Heart right ventricle (tissue), 16 donors: ENCODE measurements at regions not wholly inside any gene's neighbourhood (a gene's known extent, or its start where the extent isn't known, plus 50 kb on each side); places are given as distances from the start of the nearest gene placed in this dataset.

Experiments
- ATAC-seq, 8 donors: fragments of 200-7000 bp; cut with Tn5 transposase; one replicate each; pipeline ENCODE4 v1.9.1; 2020; ENCODE audit warnings: mild to moderate bottlenecking in 8 of 8, moderate library complexity in 8 of 8, moderate number of reproducible peaks in 1 of 8
- DNase-seq, 2 donors: peaks; one replicate each; pipeline ENCODE4 v3.0.0-alpha.2; 2020
- H3K27ac ChIP-seq, 10 donors: fragments of 200-600 bp; sonication (generic) in 2 of 10; one replicate each; pipeline versions ENCODE4 v1.5.0 to v1.8.0; 2020 to 2022; ENCODE audit warnings: mild to moderate bottlenecking in 3 of 10
- H3K27me3 ChIP-seq, 7 donors: fragments of 200-600 bp; one replicate each; pipeline ENCODE4 v1.8.0; 2021 to 2022; ENCODE audit warnings: mild to moderate bottlenecking in 2 of 7
- H3K36me3 ChIP-seq, 9 donors: fragments of 200-600 bp; sonication (generic) in 1 of 9; one replicate each; pipeline versions ENCODE4 v1.5.0 to v1.8.0; 2020 to 2022; ENCODE audit warnings: mild to moderate bottlenecking in 2 of 9
- H3K4me1 ChIP-seq, 9 donors: fragments of 200-600 bp; sonication (generic) in 1 of 9; one replicate each; pipeline versions ENCODE4 v1.5.0 to v1.8.0; 2020 to 2022; ENCODE audit warnings: mild to moderate bottlenecking in 4 of 9
- H3K4me3 ChIP-seq, 10 donors: fragments of 200-600 bp; sonication (generic) in 2 of 10; one replicate each; pipeline versions ENCODE4 v1.5.0 to v1.8.0; 2020 to 2022; ENCODE audit warnings: mild to moderate bottlenecking in 7 of 10, moderate library complexity in 2 of 10
- H3K9me3 ChIP-seq, 11 donors: fragments of 200-600 bp in 10 of 11; sonication (generic) in 2 of 11; one replicate each; pipeline versions ENCODE4 v1.5.0 to v1.8.0; 2013 to 2022; ENCODE audit warnings: mild to moderate bottlenecking in 2 of 11, control low read depth in 1 of 11, moderate library complexity in 1 of 11
- CTCF ChIP-seq, 9 donors: fragments of 200-600 bp; sonication (generic) in 2 of 9; IDR thresholded peaks; one replicate each; pipeline versions ENCODE4 v1.5.0 to v1.8.0; 2021 to 2022; ENCODE audit warnings: antibody characterized with exemption in 9 of 9, mild to moderate bottlenecking in 5 of 9, moderate library complexity in 1 of 9
- WGBS, 2 donors: extraction: QIAGEN DNeasy Blood & Tissue Kit; methylation state at CpG; one replicate each; pipeline ENCODE4 v1.1.7; 2013; ENCODE audit warnings: inconsistent platforms in 1 of 2; 5-methylcytosine and 5-hydroxymethylcytosine counted together
- intact Hi-C, 10 donors: fragments of 100-400 bp; cut with DNase I; formaldehyde crosslinking; loops; one replicate each; pipeline versions ENCODE4 v1.11.1 to v1.14.2; 2022
- donor health status: Arrhythmogenic right ventricular cardiomyopathy.
- donor health status: ischemic (EF 13 %, LVEDD 7.1; RV severe dilation, severe dysfunction).
- donor health status: healthy with polysubstance abuse.
- donor health status: DM: no; HTN: yes; CAD: no.
- donor health status: DM: no; HTN: no; CAD: no.
- donor health status: ischemic (EF 25% LVEDD 6.9; RV normal size, moderate dysfunction).
- donor health status: ischemic (EF 25% LVEDD 5.7; RV mildly dilated, moderate dysfunction).
- donor health status: healthy.
- donor health status: DM: yes; HTN: yes; CAD: no.
- donor health status: Ischemic cardiomyopathy.
- donor health status: ischemic (EF 35%, LVEDD 5.7; RV mildly dilated, moderate dysfunction).
- donor health status: nonischemic (EF 11% LVEDD 7.7; RV severe dilation, severe dysfunction).
- donor health status: DM: yes; HTN: yes; CAD: no.
- donor health status: PGD.
- donor health status: ischemic (EF 29% LVEDD 5.4; RV normal size, mild dysfunction).
- donor health status: nonischemic (EF 23%, LVEDD 6.1; RV moderate dilation, normal function).

- intact Hi-C loops, result loop anchor here in 1 of 10 donors (10.0 kb wide), 1 partner anchor 162 kb away; no protein-coding TSS in a partner anchor
- 80 to 85% methylated on average over 5 of the region's 5 CpGs for WGBS, 2 donors
- no peak for ATAC-seq
Measured at GRCh38 chr3:87607234-87607633, 330.9 kb upstream of the POU1F1 start.

GRCh38 chr3:87595798-87596197 is 319.4 kb upstream of the POU1F1 start:
- Histone ChIP-seq H3K9me3 (peaks cover 0 to 22% (median 0%) of the 10 kb centered on the region in 11 donors), H3K27ac (no peak overlapping the region), H3K27me3 (no peaks in the 10 kb centered on the region), H3K4me1 (no peaks in the 10 kb centered on the region), H3K4me3 (no peak overlapping the region), H3K36me3 (no peaks in the 10 kb centered on the region)
- DNase-seq (no peak), ATAC-seq (no peak)
- no peak for TF ChIP-seq CTCF (IDR thresholded peaks at IDR 0.05)
- intact Hi-C loops, result no loop called here
- 68 to 75% methylated on average over 4 of the region's 4 CpGs for WGBS, 2 donors

More at GRCh38 chr3:87607234-87607633, 330.9 kb upstream of the POU1F1 start:
- H3K27ac ChIP-seq, result no peak overlapping the region
- DNase-seq, result no peak
- H3K27me3 ChIP-seq, result no peaks in the 10 kb centered on the region
- H3K36me3 ChIP-seq, result no peaks in the 10 kb centered on the region
- H3K4me3 ChIP-seq, result no peak overlapping the region
- H3K9me3 ChIP-seq, result peaks cover 0 to 37% (median 5%) of the 10 kb centered on the region in 11 donors
- no peak for TF ChIP-seq CTCF (IDR thresholded peaks at IDR 0.05)
- no peaks in the 10 kb centered on the region for H3K4me1 ChIP-seq

- H3K36me3 ChIP-seq, result no peaks in the 10 kb centered on the region
- intact Hi-C loops, result no loop called here
- WGBS, 2 donors, result 35 to 41% methylated on average over 1 of the region's 1 CpG
- H3K9me3 ChIP-seq, result peaks cover 0 to 6% (median 0%) of the 10 kb centered on the region in 11 donors
- no peak for DNase-seq
- TF ChIP-seq CTCF (IDR thresholded peaks at IDR 0.05), result no peak
- no peak overlapping the region for H3K4me3 ChIP-seq
- ATAC-seq, result no peak
- H3K27me3 ChIP-seq, result no peaks in the 10 kb centered on the region
- no peak overlapping the region for H3K27ac ChIP-seq
- H3K4me1 ChIP-seq, result no peaks in the 10 kb centered on the region
Measured at GRCh38 chr3:87581240-87581639, 304.9 kb upstream of the POU1F1 start.

GRCh38 chr3:87576752-87577151 is 300.4 kb upstream of the POU1F1 start:
- WGBS, 2 donors, result 59 to 74% methylated on average over 4 of the region's 4 CpGs
- intact Hi-C loops, result no loop called here
- DNase-seq, result no peak
- ATAC-seq, result no peak
- no peaks in the 10 kb centered on the region for H3K36me3 ChIP-seq
- H3K27me3 ChIP-seq, result no peaks in the 10 kb centered on the region
- TF ChIP-seq CTCF (IDR thresholded peaks at IDR 0.05), result no peak
- H3K4me3 ChIP-seq, result no peak overlapping the region
- H3K9me3 ChIP-seq, result no peaks in the 10 kb centered on the region
- no peak overlapping the region for H3K27ac ChIP-seq
- H3K4me1 ChIP-seq, result no peaks in the 10 kb centered on the region
